COLO668 (cell line): ENCODE measurements at regions not wholly inside any gene's neighbourhood (a gene's known extent, or its start where the extent isn't known, plus 50 kb on each side); places are given as distances from the start of the nearest gene placed in this dataset.
"Not testable (repeated sequence)": the region's sequence is repeated elsewhere in the genome, so short reads cannot be mapped to it uniquely, and the experiment has no call there.

Experiments
- DNase-seq: peaks from one replicate; lab custom pipeline; 2025; ENCODE audit not compliant: unreplicated experiment; lab: John Stamatoyannopoulos, UW

DNA sequence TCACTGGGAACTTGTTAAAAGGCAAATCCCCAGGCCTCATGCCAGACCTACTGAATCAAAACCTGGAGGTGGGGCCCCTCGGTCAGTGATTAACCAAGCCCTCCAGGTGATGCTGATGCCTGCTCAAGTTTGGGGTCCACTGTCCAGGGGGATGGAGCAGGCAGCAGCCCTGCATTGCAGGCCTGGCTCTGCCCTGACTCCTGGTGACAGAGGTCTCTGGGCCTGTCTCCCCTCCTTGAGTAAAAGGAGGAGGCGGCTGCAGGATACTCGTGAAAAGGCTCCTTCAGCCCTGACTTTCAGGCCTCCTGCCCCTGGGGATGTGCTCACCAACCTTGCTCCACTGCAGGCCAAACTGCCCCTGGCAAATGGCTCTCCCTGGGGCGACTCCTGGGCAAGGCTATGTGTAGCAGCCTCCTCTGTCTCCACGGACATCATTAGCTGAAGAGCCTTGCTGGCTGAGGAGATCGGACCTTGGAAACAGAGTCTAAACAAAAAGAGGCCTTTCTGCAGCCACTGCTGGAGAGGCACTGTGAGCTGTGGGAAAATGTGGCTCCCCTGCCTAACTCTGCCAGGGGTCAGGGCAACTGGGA is 134.8 kb upstream of the ALDH1B1 start:
- no peak for DNase-seq

GRCh38 chr9:38256461-38256860 is 136.0 kb upstream of the ALDH1B1 start:
- no peak for DNase-seq

- DNase-seq = no peak
Measured at GRCh38 chr9:38255599-38255998, 136.9 kb upstream of the ALDH1B1 start.

- no peak for DNase-seq
Measured at GRCh38 chr9:38254756-38255155, 137.7 kb upstream of the ALDH1B1 start.

DNA sequence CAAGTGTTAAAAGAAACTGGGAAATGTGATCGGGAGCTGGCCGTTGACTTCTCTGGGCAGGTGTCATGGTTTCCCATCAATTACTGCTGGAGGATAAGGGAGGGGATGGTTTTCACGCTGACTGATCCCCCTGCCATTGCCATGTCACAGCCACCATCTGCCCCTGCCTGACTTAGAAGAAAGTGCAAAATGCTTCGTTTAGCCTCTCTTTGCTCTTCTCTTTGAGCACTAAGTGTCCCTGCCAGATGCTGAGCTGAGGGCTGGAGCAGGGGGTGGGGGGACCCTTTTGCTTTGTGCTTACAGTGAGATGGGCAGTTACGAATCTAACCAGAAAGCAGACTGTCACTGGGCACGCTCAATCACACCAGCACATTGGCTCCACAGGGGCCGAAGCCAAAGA is 138.4 kb upstream of the ALDH1B1 start:
- no peak for DNase-seq

DNA sequence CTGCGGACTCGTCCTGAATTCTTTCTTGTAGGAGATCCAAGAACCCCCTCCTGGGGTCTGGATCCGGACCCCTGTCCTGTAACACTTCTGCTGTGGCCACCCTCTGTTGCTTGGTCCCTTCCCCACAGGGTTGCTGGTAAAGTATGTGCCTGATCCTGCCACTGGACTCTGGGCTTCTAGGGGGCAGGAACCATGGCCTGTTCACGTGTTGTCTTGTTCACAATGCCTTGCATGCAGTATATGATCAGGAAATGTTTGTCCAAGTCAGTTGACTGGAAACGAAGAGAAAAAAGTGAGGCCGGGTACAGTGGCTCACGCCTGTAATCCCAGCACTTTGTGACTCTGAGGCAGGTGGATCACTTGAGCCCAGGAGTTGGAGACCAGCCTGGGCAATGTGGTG is 139.3 kb upstream of the ALDH1B1 start:
- no peak for DNase-seq

DNA sequence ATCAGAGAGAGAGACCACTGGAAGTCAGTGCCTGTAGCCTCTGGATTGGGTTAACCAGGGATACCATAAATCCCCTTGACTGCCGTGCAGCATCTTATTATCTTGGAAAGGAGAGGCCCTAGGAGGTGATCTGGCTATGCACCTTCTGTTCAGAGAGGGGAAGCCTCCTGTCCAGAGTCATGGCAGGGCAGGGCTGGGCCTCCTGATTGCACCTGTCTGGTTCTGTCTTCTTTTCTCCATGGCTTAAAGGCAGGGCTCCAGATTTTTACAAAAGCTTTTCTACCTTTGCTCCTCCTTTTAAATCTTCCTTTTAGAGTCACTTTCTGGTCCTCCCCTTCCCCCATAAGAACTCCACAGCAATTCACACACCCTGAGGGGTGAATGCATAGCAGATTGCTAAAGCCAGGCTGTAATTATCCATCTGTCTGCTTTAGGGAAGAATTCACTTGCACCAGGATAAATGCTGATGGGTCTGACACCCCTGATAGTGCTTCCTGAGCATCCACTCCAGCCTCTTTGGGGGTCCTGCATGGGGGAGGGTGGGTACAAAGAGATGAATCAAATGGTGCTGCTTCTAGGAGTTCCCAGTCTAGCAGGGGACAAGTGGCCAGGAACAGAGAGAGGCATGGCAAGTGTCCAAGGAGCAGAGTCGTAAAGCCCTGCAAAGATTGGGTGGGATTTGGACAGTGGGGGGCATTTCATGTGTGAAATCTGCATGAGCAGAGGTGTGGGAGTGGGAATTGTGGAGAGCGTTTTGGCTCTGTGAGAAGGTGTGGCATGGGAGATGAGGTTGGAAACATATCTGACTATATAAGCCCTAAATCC is 141.3 kb upstream of the ALDH1B1 start:
- DNase-seq = no peak

GRCh38 chr9:38250279-38251035 is 142.0 kb upstream of the ALDH1B1 start:
- DNase-seq = no peak

GRCh38 chr9:38249587-38250210 is 142.8 kb upstream of the ALDH1B1 start:
- no peak for DNase-seq

GRCh38 chr9:38249049-38249448 is 143.5 kb upstream of the ALDH1B1 start:
- DNase-seq = no peak

DNA sequence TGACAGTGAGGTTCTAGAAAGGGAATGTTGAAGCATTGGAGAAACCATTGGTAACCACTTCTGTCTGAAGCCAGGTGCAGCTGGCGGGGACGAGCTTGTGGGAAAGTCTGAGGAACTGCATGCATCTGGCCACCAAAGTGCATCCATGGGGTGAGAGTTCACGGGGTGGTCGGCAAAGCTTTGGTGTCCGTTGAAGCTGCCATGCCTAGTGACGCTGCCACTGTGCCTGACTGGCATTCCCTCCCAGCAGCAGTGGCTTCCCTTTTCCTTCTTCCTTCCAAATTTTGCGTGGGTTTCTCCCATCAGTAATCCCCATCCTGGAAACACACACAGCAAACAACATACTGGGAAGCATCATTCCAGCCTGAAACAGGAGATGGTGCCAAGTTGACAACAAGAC is 145.7 kb upstream of the ALDH1B1 start:
- no peak for DNase-seq

DNA sequence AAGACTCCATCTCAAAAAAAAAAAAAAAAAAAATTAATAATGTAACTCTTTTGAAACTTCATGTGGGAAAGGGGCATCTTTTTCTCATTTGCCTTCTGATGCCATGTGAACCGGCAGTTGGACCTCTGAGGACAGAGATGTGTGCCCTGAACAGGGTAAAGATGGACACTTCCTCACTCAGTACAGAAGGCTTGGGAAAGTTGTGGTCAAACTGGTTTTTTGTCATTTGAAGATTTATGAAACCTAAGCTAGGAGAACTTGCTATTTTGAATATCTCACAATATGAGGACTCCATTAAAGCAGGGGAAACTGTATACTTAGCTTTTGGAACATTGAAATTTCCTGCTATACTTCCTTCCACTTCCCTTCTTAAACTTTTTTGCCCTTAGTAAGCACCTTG is 147.5 kb upstream of the ALDH1B1 start:
- no peak for DNase-seq

DNA sequence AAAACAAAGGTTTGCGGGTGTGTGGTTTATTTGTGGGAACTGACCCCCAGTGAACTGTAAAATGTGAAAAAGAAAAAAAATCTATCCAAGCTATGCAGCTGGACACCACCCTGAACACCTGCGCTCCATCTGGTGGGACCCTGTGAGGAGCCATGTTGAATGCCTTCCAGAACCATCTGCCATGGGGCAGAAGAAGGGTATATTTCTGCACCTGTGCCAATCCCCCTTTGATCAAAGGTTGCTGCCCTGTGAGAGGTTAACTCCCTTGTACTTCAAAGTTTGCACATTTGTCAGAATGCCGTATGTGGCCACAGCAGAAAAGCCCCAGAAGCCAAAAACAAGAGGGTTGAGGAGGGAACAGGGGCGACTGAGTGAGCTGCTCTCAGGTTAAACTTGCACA is 148.5 kb upstream of the ALDH1B1 start:
- DNase-seq = no peak

GRCh38 chr9:38242151-38242550 is 150.4 kb upstream of the ALDH1B1 start:
- not testable (repeated sequence) for DNase-seq

DNA sequence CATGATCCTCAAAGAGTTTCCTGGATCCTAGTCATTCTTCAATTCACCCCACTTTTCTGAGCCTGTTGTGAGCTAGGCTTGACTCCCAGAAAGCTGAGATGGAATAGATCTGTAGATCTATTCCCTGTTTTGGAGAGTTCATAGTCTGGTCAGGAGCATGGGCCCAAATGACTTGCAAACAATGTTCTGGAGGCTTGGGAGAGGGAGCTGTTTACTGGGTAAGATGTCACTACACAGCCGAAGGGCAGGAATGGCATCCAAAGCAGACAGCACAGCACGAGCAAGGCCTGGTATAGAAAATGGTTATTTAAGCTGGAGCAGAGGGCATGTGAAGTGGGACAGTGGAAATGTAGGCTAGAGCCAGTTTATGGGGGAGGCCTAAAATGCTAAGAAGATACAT is 152.5 kb upstream of the ALDH1B1 start:
- DNase-seq = no peak

- DNase-seq = no peak
Measured at GRCh38 chr9:38235244-38235643, 157.3 kb upstream of the ALDH1B1 start.

DNA sequence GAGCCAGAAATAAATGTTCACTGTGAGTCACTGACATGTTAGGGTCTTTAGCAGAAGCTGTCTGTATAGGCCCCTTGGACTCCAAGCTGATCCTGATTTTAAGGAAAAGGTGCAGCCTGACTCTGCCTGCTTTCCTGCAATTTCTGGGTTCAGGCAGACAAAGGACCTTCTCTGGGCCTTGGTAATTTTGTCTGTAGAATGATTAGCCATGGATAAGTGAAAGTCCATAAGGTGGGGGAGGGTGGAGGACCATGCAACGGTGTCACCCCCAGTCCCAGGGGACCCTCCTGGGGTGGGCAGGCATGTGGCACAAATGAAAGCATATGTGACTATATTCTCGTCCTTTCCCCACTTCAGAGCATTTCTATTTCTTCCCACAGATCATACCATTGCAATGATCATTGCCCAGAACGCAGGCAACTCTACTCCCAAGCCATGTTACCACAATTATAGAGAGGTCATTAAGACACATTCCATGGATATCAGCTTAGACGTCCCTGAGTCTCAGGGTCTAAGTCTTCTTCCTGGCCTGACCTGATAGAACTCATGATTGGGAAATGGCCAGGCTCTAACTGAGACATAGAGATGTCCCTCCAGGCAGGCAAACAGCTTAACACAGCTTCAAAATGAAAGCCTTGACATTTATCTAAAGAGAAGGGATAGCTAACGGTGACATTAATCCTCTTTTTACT is 157.9 kb upstream of the ALDH1B1 start:
- DNase-seq = no peak

DNA sequence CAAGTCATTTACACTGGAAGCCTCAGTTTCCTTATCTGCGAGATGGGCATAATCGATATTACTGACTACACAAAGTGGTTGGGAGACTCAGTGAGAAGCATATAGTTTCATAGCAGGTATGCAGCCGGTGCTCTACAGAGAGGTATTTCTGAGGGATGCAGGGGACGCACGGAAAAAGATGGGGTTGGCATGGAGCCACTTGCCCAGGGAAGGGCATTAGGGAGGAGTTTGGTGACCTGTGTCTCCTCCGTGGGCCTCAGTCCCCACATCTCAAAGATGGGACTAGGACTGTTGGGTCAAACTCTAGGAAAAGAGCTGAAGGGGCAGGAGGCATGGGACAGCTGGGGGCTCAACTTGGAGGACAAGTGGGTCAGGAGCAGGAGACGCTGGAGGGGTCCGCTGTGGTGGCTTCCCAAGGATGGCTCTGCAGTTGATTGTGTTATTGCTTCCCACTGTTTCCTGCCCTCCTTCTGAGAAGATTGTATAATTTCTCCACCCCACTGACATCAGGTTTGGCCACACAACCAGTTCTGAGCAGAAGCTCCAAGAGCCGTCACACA is 158.6 kb upstream of the ALDH1B1 start:
- DNase-seq = no peak

- DNase-seq = peak; percentile 52
Measured at GRCh38 chr9:38233343-38233742, 159.2 kb upstream of the ALDH1B1 start.

GRCh38 chr9:38232895-38233294 is 159.6 kb upstream of the ALDH1B1 start:
- DNase-seq = peak; percentile 61
